ENCODE measurements at regions not wholly inside any gene's neighbourhood (a gene's known extent, or its start where the extent isn't known, plus 50 kb on each side); places are given as distances from the start of the nearest gene placed in this dataset.

DNA sequence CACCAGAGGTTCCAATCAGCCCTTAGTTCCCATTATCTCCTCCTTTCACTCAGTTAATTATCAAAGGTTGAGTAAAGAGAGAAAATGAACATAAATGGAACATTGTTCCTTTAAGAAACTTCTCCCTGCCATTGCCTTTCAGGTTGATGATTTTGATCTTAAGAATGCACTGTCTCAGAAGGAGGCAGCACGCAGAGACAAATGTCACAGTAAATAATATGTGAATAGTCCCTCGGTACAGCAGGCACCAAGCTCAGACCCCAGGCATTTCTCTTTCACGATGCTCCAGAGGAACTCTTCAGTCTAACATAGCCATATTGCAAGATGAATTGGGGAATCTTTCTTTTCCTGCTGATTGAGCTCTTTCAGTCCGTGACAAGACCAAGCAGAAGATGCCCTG, 435.3 kb upstream of the SPTLC3 start:
- TF ChIP-seq, protein P1, sequence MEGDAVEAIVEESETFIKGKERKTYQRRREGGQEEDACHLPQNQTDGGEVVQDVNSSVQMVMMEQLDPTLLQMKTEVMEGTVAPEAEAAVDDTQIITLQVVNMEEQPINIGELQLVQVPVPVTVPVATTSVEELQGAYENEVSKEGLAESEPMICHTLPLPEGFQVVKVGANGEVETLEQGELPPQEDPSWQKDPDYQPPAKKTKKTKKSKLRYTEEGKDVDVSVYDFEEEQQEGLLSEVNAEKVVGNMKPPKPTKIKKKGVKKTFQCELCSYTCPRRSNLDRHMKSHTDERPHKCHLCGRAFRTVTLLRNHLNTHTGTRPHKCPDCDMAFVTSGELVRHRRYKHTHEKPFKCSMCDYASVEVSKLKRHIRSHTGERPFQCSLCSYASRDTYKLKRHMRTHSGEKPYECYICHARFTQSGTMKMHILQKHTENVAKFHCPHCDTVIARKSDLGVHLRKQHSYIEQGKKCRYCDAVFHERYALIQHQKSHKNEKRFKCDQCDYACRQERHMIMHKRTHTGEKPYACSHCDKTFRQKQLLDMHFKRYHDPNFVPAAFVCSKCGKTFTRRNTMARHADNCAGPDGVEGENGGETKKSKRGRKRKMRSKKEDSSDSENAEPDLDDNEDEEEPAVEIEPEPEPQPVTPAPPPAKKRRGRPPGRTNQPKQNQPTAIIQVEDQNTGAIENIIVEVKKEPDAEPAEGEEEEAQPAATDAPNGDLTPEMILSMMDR (conservative IDR thresholded peaks at IDR 0.05 in 1 of 2, IDR thresholded peaks at IDR 0.05 in 1 of 2; ENCODE audit: low read depth in 1 of 2, low read length in 2 of 2) = no peak
- TF ChIP-seq EZH2 (IDR thresholded peaks at IDR 0.05; ENCODE audit: low read length, missing control alignments) = no peak
